VCaP (cell line): ENCODE measurements at regions not wholly inside any gene's neighbourhood (a gene's known extent, or its start where the extent isn't known, plus 50 kb on each side); places are given as distances from the start of the nearest gene placed in this dataset.
"Not testable (repeated sequence)": the region's sequence is repeated elsewhere in the genome, so short reads cannot be mapped to it uniquely, and the experiment has no call there.

ENCODE experiments used
- H3K27ac ChIP-seq: fragments of 450-650 bp; 2 replicates; pipeline ENCODE4 v1.5.1; 2017
- CTCF ChIP-seq: fragments of 450-650 bp; conservative IDR thresholded peaks from 2 replicates; pipeline ENCODE4 v1.5.1; 2017; ENCODE audit warnings: mild to moderate bottlenecking, moderate library complexity

- H3K27ac ChIP-seq, result no peak overlapping the region
- no peak for TF ChIP-seq CTCF
These were observed 211.4 kb upstream of the ZRANB2 start for GRCh38 chr1:71292203-71292602.

- H3K27ac ChIP-seq, result not testable (repeated sequence)
These were observed 209.8 kb upstream of the ZRANB2 start for GRCh38 chr1:71290506-71291237.

GRCh38 chr1:71285529-71285928 is 204.7 kb upstream of the ZRANB2 start:
- TF ChIP-seq CTCF, result no peak
- H3K27ac ChIP-seq, result no peak overlapping the region

GRCh38 chr1:71276466-71276865 is 195.6 kb upstream of the ZRANB2 start:
- no peak for TF ChIP-seq CTCF

GRCh38 chr1:71273334-71273733 is 192.5 kb upstream of the ZRANB2 start:
- TF ChIP-seq CTCF, result no peak
- H3K27ac ChIP-seq, result no peak overlapping the region

More at GRCh38 chr1:71276466-71276865, 195.6 kb upstream of the ZRANB2 start:
- no peak overlapping the region for H3K27ac ChIP-seq

GRCh38 chr1:71270394-71270915 is 189.6 kb upstream of the ZRANB2 start:
- TF ChIP-seq CTCF, result no peak
- no peak overlapping the region for H3K27ac ChIP-seq

GRCh38 chr1:71269818-71270217 is 189.0 kb upstream of the ZRANB2 start:
- TF ChIP-seq CTCF, result no peak

GRCh38 chr1:71269179-71269578 is 188.3 kb upstream of the ZRANB2 start:
- TF ChIP-seq CTCF, result no peak
- no peak overlapping the region for H3K27ac ChIP-seq

More at GRCh38 chr1:71269818-71270217, 189.0 kb upstream of the ZRANB2 start:
- no peak overlapping the region for H3K27ac ChIP-seq
